ENCODE measurements at regions not wholly inside any gene's neighbourhood (a gene's known extent, or its start where the extent isn't known, plus 50 kb on each side); places are given as distances from the start of the nearest gene placed in this dataset.

- DNase-seq: no peak
Measured at GRCh38 chr5:128749136-128749898, 211.3 kb upstream of the FBN2 start.

GRCh38 chr5:128750155-128750554 is 212.1 kb upstream of the FBN2 start:
- DNase-seq: no peak

- DNase-seq: peak; percentile 13
Measured at GRCh38 chr5:128757196-128757959, 207.9 kb upstream of the SLC27A6 start.

- DNase-seq: no peak
Measured at GRCh38 chr5:128762661-128763306, 202.5 kb upstream of the SLC27A6 start.

- DNase-seq: no peak
Measured at GRCh38 chr5:128763321-128763720, 202.0 kb upstream of the SLC27A6 start.

- peak; percentile 7 for DNase-seq
Measured at GRCh38 chr5:128764601-128765310, 200.5 kb upstream of the SLC27A6 start.

GRCh38 chr5:128765448-128766061 is 199.7 kb upstream of the SLC27A6 start:
- DNase-seq: no peak

- peak; percentile 10 for DNase-seq
Measured at GRCh38 chr5:128766406-128766805, 198.9 kb upstream of the SLC27A6 start.

- DNase-seq: no peak
Measured at GRCh38 chr5:128770907-128771306, 194.4 kb upstream of the SLC27A6 start.

- peak; percentile 17 for DNase-seq
Measured at GRCh38 chr5:128772356-128772755, 192.9 kb upstream of the SLC27A6 start.

- no peak for DNase-seq
Measured at GRCh38 chr5:128773378-128773777, 191.9 kb upstream of the SLC27A6 start.

- DNase-seq: peak; percentile 19
Measured at GRCh38 chr5:128774605-128775004, 190.7 kb upstream of the SLC27A6 start.

- no peak for DNase-seq
Measured at GRCh38 chr5:128775558-128775957, 189.7 kb upstream of the SLC27A6 start.

- DNase-seq: no peak
Measured at GRCh38 chr5:128777052-128777451, 188.2 kb upstream of the SLC27A6 start.

- DNase-seq: no peak
Measured at GRCh38 chr5:128778474-128778873, 186.8 kb upstream of the SLC27A6 start.

GRCh38 chr5:128782446-128782845 is 182.8 kb upstream of the SLC27A6 start:
- peak; percentile 83 for DNase-seq

- DNase-seq: no peak
Measured at GRCh38 chr5:128784726-128785125, 180.6 kb upstream of the SLC27A6 start.

GRCh38 chr5:128791312-128791711 is 174.0 kb upstream of the SLC27A6 start:
- peak; percentile 26 for DNase-seq

- DNase-seq: peak; percentile 51
Measured at GRCh38 chr5:128796506-128796905, 168.8 kb upstream of the SLC27A6 start.

GRCh38 chr5:128798871-128799270 is 166.4 kb upstream of the SLC27A6 start:
- DNase-seq: no peak

GRCh38 chr5:128799945-128800344 is 165.3 kb upstream of the SLC27A6 start:
- DNase-seq: no peak

- no peak for DNase-seq
Measured at GRCh38 chr5:128800377-128800776, 164.9 kb upstream of the SLC27A6 start.
